ENCODE measurements at regions not wholly inside any gene's neighbourhood (a gene's known extent, or its start where the extent isn't known, plus 50 kb on each side); places are given as distances from the start of the nearest gene placed in this dataset.

DNA sequence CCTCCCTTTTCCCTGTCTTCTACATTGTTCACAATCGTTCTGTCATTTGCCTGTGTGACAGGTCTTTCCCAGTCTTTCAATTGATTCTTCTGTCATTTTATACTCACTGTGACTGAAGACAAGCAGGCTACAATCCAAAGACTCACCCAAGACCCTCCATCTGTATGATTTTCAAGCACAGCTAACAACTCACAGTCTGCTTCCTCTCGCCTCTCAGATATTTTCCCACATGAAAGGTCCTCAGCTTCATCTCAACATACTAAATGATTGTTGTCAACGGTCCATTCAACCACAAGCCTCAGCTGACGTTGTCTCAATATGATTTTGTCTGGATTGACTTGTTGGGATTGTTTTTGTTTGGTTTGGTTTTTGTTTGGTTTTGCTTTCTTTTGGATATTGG is 346.5 kb downstream of the NFIB start:
- TF ChIP-seq POLR3A (IDR thresholded peaks at IDR 0.05; ENCODE audit: borderline replicate concordance, extremely low read depth, insufficient read depth, insufficient read length) (no peak), POLR2A (conservative IDR thresholded peaks at IDR 0.05) (no peak), TAF7 (tag; IDR thresholded peaks at IDR 0.05) (no peak), EP300 (IDR thresholded peaks at IDR 0.05; ENCODE audit: low read length) (no peak), EZH2 (IDR thresholded peaks at IDR 0.05; ENCODE audit: borderline replicate concordance, low read depth, low read length) (no peak), CHD4 (IDR thresholded peaks at IDR 0.05; ENCODE audit: insufficient read depth, insufficient replicate concordance, low read depth, low read length, poor library complexity, severe bottlenecking) (no peak), LCOR (CRISPR knock-in tag; IDR thresholded peaks at IDR 0.05) (no peak), CTCF (IDR thresholded peaks at IDR 0.05 in 2 of 3, conservative IDR thresholded peaks at IDR 0.05 in 1 of 3; ENCODE audit: insufficient read depth in 2 of 3, low read depth in 1 of 3, low read length in 3 of 3) (no peak), TCF7L2 (IDR thresholded peaks at IDR 0.05; ENCODE audit: low read depth, low read length) (no peak)

Measured in K562 (cell line).